ENCODE measurements at regions not wholly inside any gene's neighbourhood (a gene's known extent, or its start where the extent isn't known, plus 50 kb on each side); places are given as distances from the start of the nearest gene placed in this dataset.

- no CpG with 5 or more reads among the region's 12 CpGs for WGBS, 2 experiments (ENCODE audit: extremely low coverage in 2 of 2, insufficient read length in 1 of 2)
- H4K5ac ChIP-seq (ENCODE audit: low read depth, low read length): no peak overlapping the region
- H3K9me3 ChIP-seq (ENCODE audit: control insufficient read depth, insufficient read depth, low read length): no peaks in the 10 kb centered on the region
- H4K91ac ChIP-seq (ENCODE audit: insufficient read depth, low read depth, low read length): no peak overlapping the region
- H3K4ac ChIP-seq (ENCODE audit: low read depth, low read length): no peak overlapping the region
- no peak overlapping the region for H2AFZ ChIP-seq (replicated peaks; ENCODE audit: low read length, poor library complexity)
- H2BK20ac ChIP-seq (ENCODE audit: low read depth, low read length): no peak overlapping the region
- H3K4me1 ChIP-seq (ENCODE audit: control insufficient read depth, insufficient read depth, low read length): no peaks in the 10 kb centered on the region
- no peak overlapping the region for H3K56ac ChIP-seq (ENCODE audit: extremely low read depth, insufficient read depth, low read length)
- H2BK15ac ChIP-seq (ENCODE audit: low read depth, low read length): no peak overlapping the region
- no peak overlapping the region for H3K23ac ChIP-seq (ENCODE audit: low read depth, low read length)
- no peak overlapping the region for H3K14ac ChIP-seq (replicated peaks; ENCODE audit: low read depth, low read length)
- no peak overlapping the region for H2BK5ac ChIP-seq (ENCODE audit: low read depth, low read length, poor library complexity, severe bottlenecking)
- ATAC-seq (ENCODE audit: low read depth): no peak
- no peak overlapping the region for H3K4me3 ChIP-seq (ENCODE audit: insufficient read depth, low read depth, low read length)
- DNase-seq: no peak
- dilution Hi-C loops (cut with HindIII; ENCODE audit: low sequenced_read_pairs, unreplicated experiment): no loop called here
- H2BK120ac ChIP-seq (ENCODE audit: low read depth, low read length): no peak overlapping the region
- TF ChIP-seq CEBPB (IDR thresholded peaks at IDR 0.05; ENCODE audit: low read depth, low read length) (no peak), CHD1 (IDR thresholded peaks at IDR 0.05; ENCODE audit: low read depth, low read length) (no peak), RAD21 (IDR thresholded peaks at IDR 0.05; ENCODE audit: low read length) (no peak), RCOR1 (IDR thresholded peaks at IDR 0.05; ENCODE audit: insufficient replicate concordance, low read length) (no peak), MAFK (IDR thresholded peaks at IDR 0.05; ENCODE audit: low read depth, low read length) (no peak), POLR2A (IDR thresholded peaks at IDR 0.05; ENCODE audit: low read depth, low read length) (no peak), ELK1 (IDR thresholded peaks at IDR 0.05; ENCODE audit: borderline replicate concordance, low read depth, low read length) (no peak), MAZ (IDR thresholded peaks at IDR 0.05; ENCODE audit: borderline replicate concordance, low read depth, low read length) (no peak), NFE2L2 (IDR thresholded peaks at IDR 0.05; ENCODE audit: low read depth, low read length) (no peak), USF2 (IDR thresholded peaks at IDR 0.05; ENCODE audit: low read depth, low read length) (no peak)
- BruUV-seq (replicated peaks): no TSS peak
- intact Hi-C loops (cut with micrococcal nuclease): no loop called here
- in situ Hi-C loops (cut with MboI; ENCODE audit: low sequenced_read_pairs): no loop called here
- no peaks in the 10 kb centered on the region for H3K9me1 ChIP-seq (ENCODE audit: insufficient read depth, low read length)
- no peak overlapping the region for H3K9ac ChIP-seq (ENCODE audit: low read depth, low read length)
- POLR2A ChIA-PET (ENCODE audit: unreplicated experiment): no interaction called here
- H3K4me2 ChIP-seq (ENCODE audit: low read depth, low read length): no peak overlapping the region
- CTCF ChIA-PET: no interaction called here
- no peaks in the 10 kb centered on the region for H3K27me3 ChIP-seq (ENCODE audit: control insufficient read depth, insufficient read depth, low read length)
- no peak overlapping the region for H3K27ac ChIP-seq (ENCODE audit: insufficient read depth, low read length)
- no peak overlapping the region for H2AK9ac ChIP-seq (replicated peaks; ENCODE audit: low read depth, low read length, poor library complexity)
- H3K18ac ChIP-seq (ENCODE audit: low read depth, low read length): no peak overlapping the region
- no peak overlapping the region for H4K8ac ChIP-seq (ENCODE audit: low read depth in 2 of 2, low read length in 2 of 2)
- H4K20me1 ChIP-seq (ENCODE audit: insufficient read depth, low read length): no peaks in the 10 kb centered on the region
- no peaks in the 10 kb centered on the region for H3K79me1 ChIP-seq (ENCODE audit: low read depth in 1 of 2, low read length in 2 of 2)
- no peak overlapping the region for H2AK5ac ChIP-seq (ENCODE audit: low read depth, low read length)
- H3K36me3 ChIP-seq (ENCODE audit: control insufficient read depth, insufficient read depth, low read length): no peaks in the 10 kb centered on the region
Measured at GRCh38 chr7:116098175-116098574, 67.6 kb upstream of the TFEC start.
